ENCODE measurements at regions not wholly inside any gene's neighbourhood (a gene's known extent, or its start where the extent isn't known, plus 50 kb on each side); places are given as distances from the start of the nearest gene placed in this dataset.

GRCh38 chr2:21412944-21413443 lies 289.2 kb downstream of the TDRD15 start:
- no peak for TF ChIP-seq EZH2phosphoT487 (IDR thresholded peaks at IDR 0.05; ENCODE audit: borderline replicate concordance, low read length)
- TF ChIP-seq, protein P1, sequence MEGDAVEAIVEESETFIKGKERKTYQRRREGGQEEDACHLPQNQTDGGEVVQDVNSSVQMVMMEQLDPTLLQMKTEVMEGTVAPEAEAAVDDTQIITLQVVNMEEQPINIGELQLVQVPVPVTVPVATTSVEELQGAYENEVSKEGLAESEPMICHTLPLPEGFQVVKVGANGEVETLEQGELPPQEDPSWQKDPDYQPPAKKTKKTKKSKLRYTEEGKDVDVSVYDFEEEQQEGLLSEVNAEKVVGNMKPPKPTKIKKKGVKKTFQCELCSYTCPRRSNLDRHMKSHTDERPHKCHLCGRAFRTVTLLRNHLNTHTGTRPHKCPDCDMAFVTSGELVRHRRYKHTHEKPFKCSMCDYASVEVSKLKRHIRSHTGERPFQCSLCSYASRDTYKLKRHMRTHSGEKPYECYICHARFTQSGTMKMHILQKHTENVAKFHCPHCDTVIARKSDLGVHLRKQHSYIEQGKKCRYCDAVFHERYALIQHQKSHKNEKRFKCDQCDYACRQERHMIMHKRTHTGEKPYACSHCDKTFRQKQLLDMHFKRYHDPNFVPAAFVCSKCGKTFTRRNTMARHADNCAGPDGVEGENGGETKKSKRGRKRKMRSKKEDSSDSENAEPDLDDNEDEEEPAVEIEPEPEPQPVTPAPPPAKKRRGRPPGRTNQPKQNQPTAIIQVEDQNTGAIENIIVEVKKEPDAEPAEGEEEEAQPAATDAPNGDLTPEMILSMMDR (IDR thresholded peaks at IDR 0.05; ENCODE audit: low read depth, low read length, poor library complexity, severe bottlenecking), result no peak
- no peaks in the 10 kb centered on the region for H3K79me2 ChIP-seq (ENCODE audit: control insufficient read depth, low read length)
- H3K4me1 ChIP-seq (ENCODE audit: control insufficient read depth, low read length), result no peaks in the 10 kb centered on the region
- H3F3A ChIP-seq (ENCODE audit: control insufficient read depth, insufficient read depth), result no peaks in the 10 kb centered on the region
- no peak overlapping the region for H3K27ac ChIP-seq (ENCODE audit: low read depth, low read length)
- no peaks in the 10 kb centered on the region for H3K9me2 ChIP-seq (replicated peaks; ENCODE audit: control insufficient read depth, low read length)
- no peaks in the 10 kb centered on the region for H3K36me3 ChIP-seq (ENCODE audit: control insufficient read depth, low read length)
- H3K27me3 ChIP-seq (ENCODE audit: control insufficient read depth, low read length), result no peaks in the 10 kb centered on the region
- no peak overlapping the region for H3K4me3 ChIP-seq (ENCODE audit: low read length)
- no peaks in the 10 kb centered on the region for H4K20me1 ChIP-seq (ENCODE audit: control insufficient read depth, insufficient read depth, low read depth, low read length)
- no peak overlapping the region for H3K4me2 ChIP-seq (ENCODE audit: low read length)
- H3K9me3 ChIP-seq (ENCODE audit: control insufficient read depth, insufficient read depth, low read length), result no peaks in the 10 kb centered on the region

- no peaks in the 10 kb centered on the region for H3F3A ChIP-seq (ENCODE audit: control insufficient read depth, insufficient read depth)
- H3K4me1 ChIP-seq (ENCODE audit: control insufficient read depth, low read length), result no peaks in the 10 kb centered on the region
- H3K27ac ChIP-seq (ENCODE audit: low read depth, low read length), result no peak overlapping the region
- H4K20me1 ChIP-seq (ENCODE audit: control insufficient read depth, insufficient read depth, low read depth, low read length), result no peaks in the 10 kb centered on the region
- H3K4me2 ChIP-seq (ENCODE audit: low read length), result no peak overlapping the region
- no peaks in the 10 kb centered on the region for H3K36me3 ChIP-seq (ENCODE audit: control insufficient read depth, low read length)
- H3K79me2 ChIP-seq (ENCODE audit: control insufficient read depth, low read length), result no peaks in the 10 kb centered on the region
- H3K27me3 ChIP-seq (ENCODE audit: control insufficient read depth, low read length), result no peaks in the 10 kb centered on the region
- no peak for TF ChIP-seq EZH2phosphoT487 (IDR thresholded peaks at IDR 0.05; ENCODE audit: borderline replicate concordance, low read length)
- TF ChIP-seq, protein P1 (IDR thresholded peaks at IDR 0.05; ENCODE audit: low read depth, low read length, poor library complexity, severe bottlenecking), result peak; percentile 37
- H3K4me3 ChIP-seq (ENCODE audit: low read length), result no peak overlapping the region
- H3K9me3 ChIP-seq (ENCODE audit: control insufficient read depth, insufficient read depth, low read length), result no peaks in the 10 kb centered on the region
- H3K9me2 ChIP-seq (replicated peaks; ENCODE audit: control insufficient read depth, low read length), result no peaks in the 10 kb centered on the region
These were observed 291.5 kb downstream of the TDRD15 start for GRCh38 chr2:21415234-21415633.

DNA sequence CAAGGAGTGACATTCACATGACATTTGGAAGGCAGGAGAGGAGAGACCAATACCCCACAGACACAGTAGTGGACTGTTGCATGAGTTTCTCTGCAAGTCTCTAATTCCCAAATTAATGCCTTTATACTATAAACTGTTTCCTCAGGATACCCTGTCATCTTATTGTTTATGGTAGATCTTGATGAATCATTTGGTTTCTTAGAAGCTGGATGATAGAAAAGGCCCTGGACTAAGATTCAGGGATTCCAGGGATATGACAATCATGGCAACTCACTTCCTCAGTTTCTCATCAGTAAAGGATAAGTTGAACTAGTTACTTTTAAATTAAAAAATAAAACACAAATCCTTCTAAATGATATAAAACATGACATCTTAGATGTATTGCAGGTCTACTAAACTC lies 292.5 kb downstream of the TDRD15 start:
- Histone ChIP-seq H3K79me2 (ENCODE audit: control insufficient read depth, low read length) (no peaks in the 10 kb centered on the region), H4K20me1 (ENCODE audit: control insufficient read depth, insufficient read depth, low read depth, low read length) (no peaks in the 10 kb centered on the region), H3K4me3 (ENCODE audit: low read length) (no peak overlapping the region), H3K27me3 (ENCODE audit: control insufficient read depth, low read length) (no peaks in the 10 kb centered on the region), H3K4me1 (ENCODE audit: control insufficient read depth, low read length) (no peaks in the 10 kb centered on the region), H3K9me3 (ENCODE audit: control insufficient read depth, insufficient read depth, low read length) (no peaks in the 10 kb centered on the region), H3K9me2 (replicated peaks; ENCODE audit: control insufficient read depth, low read length) (no peaks in the 10 kb centered on the region), H3F3A (ENCODE audit: control insufficient read depth, insufficient read depth) (no peaks in the 10 kb centered on the region), H3K27ac (ENCODE audit: low read depth, low read length) (no peak overlapping the region), H3K36me3 (ENCODE audit: control insufficient read depth, low read length) (no peaks in the 10 kb centered on the region), H3K4me2 (ENCODE audit: low read length) (no peak overlapping the region)
- TF ChIP-seq, protein P1 (IDR thresholded peaks at IDR 0.05; ENCODE audit: low read depth, low read length, poor library complexity, severe bottlenecking), result no peak
- no peak for TF ChIP-seq EZH2phosphoT487 (IDR thresholded peaks at IDR 0.05; ENCODE audit: borderline replicate concordance, low read length)
